ENCODE measurements at regions not wholly inside any gene's neighbourhood (a gene's known extent, or its start where the extent isn't known, plus 50 kb on each side); places are given as distances from the start of the nearest gene placed in this dataset.

- Histone ChIP-seq H3K9ac (ENCODE audit: low read length) (no peak overlapping the region), H3K27ac (ENCODE audit: low read length in 2 of 2) (no peak overlapping the region), H3K79me2 (ENCODE audit: control insufficient read depth, insufficient read depth, low read length) (no peaks in the 10 kb centered on the region), H3K4me2 (replicated peaks; ENCODE audit: low read depth, low read length, poor library complexity, severe bottlenecking) (no peak overlapping the region), H4K20me1 (ENCODE audit: control insufficient read depth, insufficient read depth, low read length, poor library complexity, severe bottlenecking) (no peaks in the 10 kb centered on the region), H3K4me3 (ENCODE audit: control extremely low read depth in 1 of 5, extremely low read depth in 1 of 5, insufficient read depth in 1 of 5, low read depth in 2 of 5, low read length in 4 of 5) (no peak overlapping the region), H3K36me3 (replicated peaks in 1 of 2; ENCODE audit: control extremely low read depth in 1 of 2, control insufficient read depth in 1 of 2, extremely low read depth in 1 of 2, insufficient read depth in 2 of 2, low read length in 1 of 2) (no peaks in the 10 kb centered on the region), H2AFZ (ENCODE audit: insufficient read depth, low read depth, low read length, poor library complexity, severe bottlenecking) (no peak overlapping the region), H3K9me3 (ENCODE audit: control extremely low read depth in 1 of 3, control insufficient read depth in 2 of 3, insufficient read depth in 1 of 3, low read length in 2 of 3) (no peaks in the 10 kb centered on the region), H3K4me1 (ENCODE audit: control insufficient read depth in 2 of 2, insufficient read depth in 2 of 2, low read length in 2 of 2) (no peaks in the 10 kb centered on the region), H3K27me3 (replicated peaks in 1 of 4; ENCODE audit: control extremely low read depth in 1 of 4, control insufficient read depth in 3 of 4, insufficient read depth in 4 of 4, low read length in 3 of 4) (no peaks in the 10 kb centered on the region)
- Mint-ChIP-seq H3K27ac (no peak overlapping the region), H3K27me3 (no peaks in the 10 kb centered on the region), H3K9me3 (ENCODE audit: insufficient read depth) (peaks cover 8% of the 10 kb centered on the region), H3K4me1 (no peaks in the 10 kb centered on the region), H3K4me3 (no peak overlapping the region)
- no peak for DNase-seq
- intact Hi-C loops (cut with micrococcal nuclease), result no loop called here
- ChIA-PET POLR2A (no interaction called here), CTCF (no interaction called here)
- TF ChIP-seq CTCF (IDR thresholded peaks at IDR 0.05) (no peak), EZH2 (IDR thresholded peaks at IDR 0.05; ENCODE audit: borderline replicate concordance, insufficient read depth, low read depth, low read length, poor library complexity, severe bottlenecking) (no peak)
- 100% methylated on average over 1 of the region's 3 CpGs for WGBS (ENCODE audit: insufficient coverage)
- ATAC-seq (ENCODE audit: low read depth), result no peak
Measured at GRCh38 chr18:28757466-28758008, 580.6 kb upstream of the CDH2 start.

- Histone ChIP-seq H3K9me3 (ENCODE audit: control extremely low read depth in 1 of 3, control insufficient read depth in 2 of 3, insufficient read depth in 1 of 3, low read length in 2 of 3) (no peaks in the 10 kb centered on the region), H3K36me3 (replicated peaks in 1 of 2; ENCODE audit: control extremely low read depth in 1 of 2, control insufficient read depth in 1 of 2, extremely low read depth in 1 of 2, insufficient read depth in 2 of 2, low read length in 1 of 2) (no peaks in the 10 kb centered on the region), H3K27ac (ENCODE audit: low read length in 2 of 2) (no peak overlapping the region), H2AFZ (ENCODE audit: insufficient read depth, low read depth, low read length, poor library complexity, severe bottlenecking) (no peak overlapping the region), H3K4me2 (replicated peaks; ENCODE audit: low read depth, low read length, poor library complexity, severe bottlenecking) (no peak overlapping the region), H3K27me3 (replicated peaks in 1 of 4; ENCODE audit: control extremely low read depth in 1 of 4, control insufficient read depth in 3 of 4, insufficient read depth in 4 of 4, low read length in 3 of 4) (no peaks in the 10 kb centered on the region), H3K4me3 (ENCODE audit: control extremely low read depth in 1 of 5, extremely low read depth in 1 of 5, insufficient read depth in 1 of 5, low read depth in 2 of 5, low read length in 4 of 5) (no peak overlapping the region), H3K4me1 (ENCODE audit: control insufficient read depth in 2 of 2, insufficient read depth in 2 of 2, low read length in 2 of 2) (no peaks in the 10 kb centered on the region), H3K9ac (ENCODE audit: low read length) (no peak overlapping the region), H4K20me1 (ENCODE audit: control insufficient read depth, insufficient read depth, low read length, poor library complexity, severe bottlenecking) (no peaks in the 10 kb centered on the region), H3K79me2 (ENCODE audit: control insufficient read depth, insufficient read depth, low read length) (no peaks in the 10 kb centered on the region)
- no peak overlapping the region for H3K27ac Mint-ChIP-seq
- POLR2A ChIA-PET, result no interaction called here
- no peaks in the 10 kb centered on the region for H3K4me1 Mint-ChIP-seq
- H3K27me3 Mint-ChIP-seq, result no peaks in the 10 kb centered on the region
- WGBS (ENCODE audit: insufficient coverage), result 97% methylated on average over 3 of the region's 4 CpGs
- no peak overlapping the region for H3K4me3 Mint-ChIP-seq
- no peak for TF ChIP-seq CTCF (IDR thresholded peaks at IDR 0.05)
- TF ChIP-seq EZH2 (IDR thresholded peaks at IDR 0.05; ENCODE audit: borderline replicate concordance, insufficient read depth, low read depth, low read length, poor library complexity, severe bottlenecking), result no peak
- CTCF ChIA-PET, result no interaction called here
- peaks cover 2% of the 10 kb centered on the region for H3K9me3 Mint-ChIP-seq (ENCODE audit: insufficient read depth)
- ATAC-seq (ENCODE audit: low read depth) (no peak), DNase-seq (no peak)
- intact Hi-C loops (cut with micrococcal nuclease), result no loop called here
Measured at GRCh38 chr18:28743115-28743514, 566.2 kb upstream of the CDH2 start.

Measured in B cell (primary cell).